H9 (cell line): ENCODE measurements at regions not wholly inside any gene's neighbourhood (a gene's known extent, or its start where the extent isn't known, plus 50 kb on each side); places are given as distances from the start of the nearest gene placed in this dataset.

Source experiments
- DNase-seq: peaks from one replicate; pipeline ENCODE4 v3.0.0-alpha.2; 2017
- H2AFZ ChIP-seq: one replicate; pipeline ENCODE4 v1.6.1; 2013; ENCODE audit warnings: mild to moderate bottlenecking, low read length, control low read depth, moderate library complexity
- H2AK5ac ChIP-seq: 2 replicates; pipeline ENCODE4 v1.6.1; 2013; ENCODE audit warnings: low read length, control low read depth, mixed read lengths; ENCODE audit not compliant: insufficient read length
- H2BK120ac ChIP-seq: one replicate; pipeline ENCODE4 v1.6.1; 2013; ENCODE audit warnings: low read depth, mild to moderate bottlenecking, low read length, control low read depth, inconsistent platforms; ENCODE audit not compliant: poor library complexity, severe bottlenecking
- H2BK12ac ChIP-seq: 2 replicates; pipeline ENCODE4 v1.6.1; 2013; ENCODE audit warnings: low read length, control low read depth, mixed read lengths, low read depth; ENCODE audit not compliant: insufficient read length
- H2BK15ac ChIP-seq: 2 replicates; pipeline ENCODE4 v1.6.1; 2013; ENCODE audit warnings: low read depth, low read length, control low read depth
- H2BK20ac ChIP-seq: one replicate; pipeline ENCODE4 v1.6.1; 2013; ENCODE audit warnings: low read depth, mild to moderate bottlenecking, low read length, control low read depth, inconsistent platforms; ENCODE audit not compliant: poor library complexity, severe bottlenecking
- H2BK5ac ChIP-seq: 2 replicates; pipeline ENCODE4 v1.6.1; 2013; ENCODE audit warnings: low read length, control low read depth, mixed read lengths; ENCODE audit not compliant: insufficient read length
- H3K14ac ChIP-seq: 2 replicates; pipeline ENCODE4 v1.6.1; 2013; ENCODE audit warnings: low read length, control low read depth; ENCODE audit not compliant: insufficient read depth
- H3K18ac ChIP-seq: 2 replicates; pipeline ENCODE4 v1.6.1; 2013; ENCODE audit warnings: low read depth, mild to moderate bottlenecking, mixed read lengths, low read length, control low read depth; ENCODE audit not compliant: insufficient read length
- H3K23ac ChIP-seq: 2 replicates; pipeline ENCODE4 v1.6.1; 2013; ENCODE audit warnings: low read length, control low read depth, mixed read lengths, low read depth; ENCODE audit not compliant: insufficient read length
- H3K23me2 ChIP-seq: 2 replicates; pipeline ENCODE4 v1.6.1; 2013; ENCODE audit warnings: low read depth, mild to moderate bottlenecking, mixed read lengths, low read length, control low read depth; ENCODE audit not compliant: insufficient read length, poor library complexity, severe bottlenecking
- H3K27ac ChIP-seq: 2 replicates; pipeline ENCODE4 v1.5.1; 2013; ENCODE audit warnings: low read length, control low read depth, mixed read lengths, low read depth; ENCODE audit not compliant: insufficient read length
- H3K27me3 ChIP-seq: 2 replicates; pipeline ENCODE4 v1.6.1; 2013; ENCODE audit warnings: low read length, control low read depth, inconsistent platforms; ENCODE audit not compliant: insufficient read depth
- H3K4ac ChIP-seq: 2 replicates; pipeline ENCODE4 v1.6.1; 2013; ENCODE audit warnings: low read depth, mild to moderate bottlenecking, control low read depth, inconsistent platforms, low read length, moderate library complexity
- H3K4me1 ChIP-seq: 2 replicates; pipeline ENCODE4 v1.6.1; 2013; ENCODE audit warnings: low read length, control low read depth, inconsistent platforms; ENCODE audit not compliant: insufficient read depth
- H3K4me2 ChIP-seq: 2 replicates; pipeline ENCODE4 v1.6.1; 2013; ENCODE audit warnings: low read length, control low read depth, mixed read lengths; ENCODE audit not compliant: insufficient read length, insufficient read depth
- H3K56ac ChIP-seq: 2 replicates; pipeline ENCODE4 v1.6.1; 2013; ENCODE audit warnings: low read depth, mild to moderate bottlenecking, mixed read lengths, low read length, control low read depth; ENCODE audit not compliant: insufficient read length
- H3K79me1 ChIP-seq: 2 replicates; pipeline ENCODE4 v1.6.1; 2013; ENCODE audit warnings: low read depth, mild to moderate bottlenecking, moderate library complexity, low read length, control low read depth, inconsistent platforms; ENCODE audit not compliant: insufficient read depth, poor library complexity, severe bottlenecking
- H3K79me2 ChIP-seq: 2 replicates; pipeline ENCODE4 v1.6.1; 2013; ENCODE audit warnings: low read length, control low read depth, inconsistent platforms; ENCODE audit not compliant: insufficient read depth
- H3K9ac ChIP-seq: 2 replicates; pipeline ENCODE4 v1.6.1; 2013; ENCODE audit warnings: low read length, control low read depth, mixed read lengths; ENCODE audit not compliant: insufficient read length; ENCODE audit errors: extremely low read depth
- H3K9me3 ChIP-seq: one replicate; pipeline ENCODE4 v1.6.1; 2013; ENCODE audit warnings: low read depth, low read length, inconsistent platforms; ENCODE audit not compliant: control insufficient read depth
- H3T11ph ChIP-seq: one replicate; pipeline ENCODE4 v1.6.1; 2013; ENCODE audit warnings: mild to moderate bottlenecking, low read length, control low read depth, inconsistent platforms
- H4K20me1 ChIP-seq: one replicate; pipeline ENCODE4 v1.6.1; 2013; ENCODE audit not compliant: control insufficient read depth, insufficient read length, insufficient read depth
- H4K5ac ChIP-seq: 2 replicates; pipeline ENCODE4 v1.6.1; 2013; ENCODE audit warnings: low read depth, mild to moderate bottlenecking, mixed read lengths, low read length, control low read depth; ENCODE audit not compliant: insufficient read length
- H4K8ac ChIP-seq: replicated peaks from 2 replicates; pipeline ENCODE4 v1.6.1; 2013; ENCODE audit warnings: low read length, control low read depth, mixed read lengths, low read depth; ENCODE audit not compliant: insufficient read length
- H4K91ac ChIP-seq: 2 replicates; pipeline ENCODE4 v1.6.1; 2013; ENCODE audit warnings: low read depth, mild to moderate bottlenecking, moderate library complexity, mixed read lengths, low read length, control low read depth; ENCODE audit not compliant: insufficient read length
- H3K27ac Mint-ChIP-seq, 3 experiments: 2 replicates in 2 of 3; 3 replicates in 1 of 3; pipeline ENCODE4 v1.8.0; 2020 to 2021; ENCODE audit warnings: mixed read lengths in 3 of 3, mild to moderate bottlenecking in 1 of 3, moderate library complexity in 1 of 3
- H3K27me3 Mint-ChIP-seq: 2 replicates; pipeline ENCODE4 v1.8.0; 2021; ENCODE audit warnings: low read depth, mild to moderate bottlenecking, moderate library complexity, mixed read lengths
- H3K36me3 Mint-ChIP-seq, 3 experiments: 2 replicates in 2 of 3; 3 replicates in 1 of 3; pipeline ENCODE4 v1.8.0; 2020 to 2021; ENCODE audit warnings: low read depth in 3 of 3, mixed read lengths in 3 of 3; ENCODE audit not compliant: insufficient read depth in 1 of 3
- H3K4me1 Mint-ChIP-seq, 2 experiments: 2 replicates each; pipeline ENCODE4 v1.8.0; 2020; ENCODE audit warnings: mixed read lengths in 2 of 2
- H3K4me3 Mint-ChIP-seq, 2 experiments: 2 replicates in 1 of 2; 3 replicates in 1 of 2; pipeline ENCODE4 v1.8.0; 2020 to 2021; ENCODE audit warnings: mild to moderate bottlenecking in 2 of 2, mixed read lengths in 2 of 2, moderate library complexity in 1 of 2
- H3K9me3 Mint-ChIP-seq, 2 experiments: 2 replicates in 1 of 2; 3 replicates in 1 of 2; pipeline ENCODE4 v1.8.0; 2020; ENCODE audit warnings: mild to moderate bottlenecking in 2 of 2, mixed read lengths in 2 of 2, moderate library complexity in 1 of 2
- WGBS: extraction: QIAGEN DNeasy Blood & Tissue Kit; methylation state at CpG from one replicate; pipeline ENCODE4 v1.1.7; 2013; ENCODE audit warnings: missing lambda C conversion rate, low lambda C conversion rate, mixed read lengths; ENCODE audit not compliant: insufficient read length; ENCODE audit errors: extremely low coverage; 5-methylcytosine and 5-hydroxymethylcytosine counted together
- TF ChIP-seq, protein P1 (sequence below): fragments of 200-600 bp; sonication (generic); conservative IDR thresholded peaks from 3 replicates; pipeline ENCODE4 v1.8.0; 2021; ENCODE audit warnings: antibody characterized with exemption, mild to moderate bottlenecking

DNA sequence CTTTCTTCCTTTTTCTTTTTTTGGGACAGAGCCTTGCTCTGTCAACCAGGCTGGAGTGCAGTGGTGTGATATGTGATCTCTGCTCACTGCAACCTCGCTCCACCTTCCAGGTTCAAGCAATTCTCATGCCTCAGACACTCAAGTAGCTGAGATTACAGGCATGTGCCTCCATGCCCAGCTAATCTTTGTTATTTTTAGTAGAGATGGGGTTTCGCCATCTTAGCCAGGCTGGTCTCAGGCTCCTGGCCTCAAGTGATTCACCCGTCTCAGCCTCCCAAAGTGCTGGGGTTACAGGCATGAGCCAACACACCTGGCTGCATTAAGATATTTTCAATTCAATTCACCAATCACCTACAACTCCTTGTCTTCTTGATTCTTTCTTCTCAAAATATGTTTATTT, 1046.5 kb downstream of the GALC start:
- WGBS: no CpG with 5 or more reads among the region's 3 CpGs
- Histone ChIP-seq H3K4me1 (no peaks in the 10 kb centered on the region), H2BK20ac (no peak overlapping the region), H4K91ac (no peak overlapping the region), H3K9me3 (no peaks in the 10 kb centered on the region), H3K18ac (no peak overlapping the region), H2AFZ (no peak overlapping the region), H2BK5ac (no peak overlapping the region), H3K56ac (no peak overlapping the region), H3K27ac (no peak overlapping the region), H2BK120ac (no peak overlapping the region), H2BK15ac (no peak overlapping the region), H3K4me2 (no peak overlapping the region), H3K23me2 (no peaks in the 10 kb centered on the region), H3K23ac (no peak overlapping the region), H3K79me1 (no peaks in the 10 kb centered on the region), H3K4ac (no peak overlapping the region), H2BK12ac (no peak overlapping the region), H3K27me3 (no peaks in the 10 kb centered on the region), H3K14ac (no peak overlapping the region), H2AK5ac (no peak overlapping the region), H4K20me1 (no peaks in the 10 kb centered on the region), H3K79me2 (no peaks in the 10 kb centered on the region), H4K5ac (no peak overlapping the region), H3K9ac (no peak overlapping the region), H3T11ph (no peak overlapping the region), H4K8ac (no peak overlapping the region)
- Mint-ChIP-seq H3K36me3 (no peaks in the 10 kb centered on the region), H3K4me3 (no peak overlapping the region), H3K4me1 (no peaks in the 10 kb centered on the region), H3K27ac (0 out of 7 replicates have a peak overlapping the region, but pooled peaks of 1 of the 3 experiments have one; percentile 36), H3K27me3 (no peaks in the 10 kb centered on the region), H3K9me3 (no peaks in the 10 kb centered on the region; a peak in 1 of 5 replicates)
- TF ChIP-seq, protein P1, sequence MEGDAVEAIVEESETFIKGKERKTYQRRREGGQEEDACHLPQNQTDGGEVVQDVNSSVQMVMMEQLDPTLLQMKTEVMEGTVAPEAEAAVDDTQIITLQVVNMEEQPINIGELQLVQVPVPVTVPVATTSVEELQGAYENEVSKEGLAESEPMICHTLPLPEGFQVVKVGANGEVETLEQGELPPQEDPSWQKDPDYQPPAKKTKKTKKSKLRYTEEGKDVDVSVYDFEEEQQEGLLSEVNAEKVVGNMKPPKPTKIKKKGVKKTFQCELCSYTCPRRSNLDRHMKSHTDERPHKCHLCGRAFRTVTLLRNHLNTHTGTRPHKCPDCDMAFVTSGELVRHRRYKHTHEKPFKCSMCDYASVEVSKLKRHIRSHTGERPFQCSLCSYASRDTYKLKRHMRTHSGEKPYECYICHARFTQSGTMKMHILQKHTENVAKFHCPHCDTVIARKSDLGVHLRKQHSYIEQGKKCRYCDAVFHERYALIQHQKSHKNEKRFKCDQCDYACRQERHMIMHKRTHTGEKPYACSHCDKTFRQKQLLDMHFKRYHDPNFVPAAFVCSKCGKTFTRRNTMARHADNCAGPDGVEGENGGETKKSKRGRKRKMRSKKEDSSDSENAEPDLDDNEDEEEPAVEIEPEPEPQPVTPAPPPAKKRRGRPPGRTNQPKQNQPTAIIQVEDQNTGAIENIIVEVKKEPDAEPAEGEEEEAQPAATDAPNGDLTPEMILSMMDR: no peak
- no peak for DNase-seq
